ENCODE measurements at regions not wholly inside any gene's neighbourhood (a gene's known extent, or its start where the extent isn't known, plus 50 kb on each side); places are given as distances from the start of the nearest gene placed in this dataset.

- no peak for DNase-seq
These were observed 1066.2 kb downstream of the TDRD15 start for GRCh38 chr2:22189893-22190480.

DNA sequence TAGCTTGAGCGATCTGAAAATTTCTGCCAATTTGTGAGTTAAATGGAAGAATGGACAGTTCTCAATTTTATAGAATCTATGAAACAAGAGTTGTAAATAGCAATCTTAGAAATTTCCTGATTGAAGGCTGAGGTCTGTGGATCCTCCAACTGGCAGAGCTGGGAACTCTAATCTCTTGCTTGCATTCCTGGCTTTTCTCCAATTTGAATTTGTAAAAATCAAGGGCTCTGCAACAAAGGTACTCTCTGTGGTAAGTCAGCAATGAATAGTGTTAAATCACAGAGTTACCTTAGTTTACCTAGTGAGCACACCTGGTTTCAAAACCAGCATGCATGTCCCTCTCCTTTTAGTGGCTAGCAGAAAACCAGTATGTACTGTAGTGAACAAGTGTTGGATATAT is 1070.5 kb downstream of the TDRD15 start:
- no peak for DNase-seq

DNA sequence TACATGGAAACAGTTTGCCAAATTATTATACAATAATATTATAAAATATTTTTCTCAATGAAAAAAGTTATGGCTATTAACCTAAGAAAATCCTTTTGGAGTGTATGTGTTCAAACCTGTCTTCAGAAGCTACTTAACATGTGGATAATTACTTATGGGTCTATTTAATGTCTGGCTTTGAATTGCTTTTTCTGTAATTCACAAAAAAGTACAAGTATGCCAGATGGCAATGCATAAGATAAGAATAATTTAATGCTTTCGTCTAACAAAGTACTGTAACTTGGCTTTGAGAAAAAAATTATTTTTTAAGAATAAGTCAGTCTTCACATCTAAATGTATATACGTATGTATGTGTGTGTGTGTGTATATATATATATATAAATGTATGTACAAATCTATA is 1073.0 kb downstream of the TDRD15 start:
- no peak for DNase-seq

DNA sequence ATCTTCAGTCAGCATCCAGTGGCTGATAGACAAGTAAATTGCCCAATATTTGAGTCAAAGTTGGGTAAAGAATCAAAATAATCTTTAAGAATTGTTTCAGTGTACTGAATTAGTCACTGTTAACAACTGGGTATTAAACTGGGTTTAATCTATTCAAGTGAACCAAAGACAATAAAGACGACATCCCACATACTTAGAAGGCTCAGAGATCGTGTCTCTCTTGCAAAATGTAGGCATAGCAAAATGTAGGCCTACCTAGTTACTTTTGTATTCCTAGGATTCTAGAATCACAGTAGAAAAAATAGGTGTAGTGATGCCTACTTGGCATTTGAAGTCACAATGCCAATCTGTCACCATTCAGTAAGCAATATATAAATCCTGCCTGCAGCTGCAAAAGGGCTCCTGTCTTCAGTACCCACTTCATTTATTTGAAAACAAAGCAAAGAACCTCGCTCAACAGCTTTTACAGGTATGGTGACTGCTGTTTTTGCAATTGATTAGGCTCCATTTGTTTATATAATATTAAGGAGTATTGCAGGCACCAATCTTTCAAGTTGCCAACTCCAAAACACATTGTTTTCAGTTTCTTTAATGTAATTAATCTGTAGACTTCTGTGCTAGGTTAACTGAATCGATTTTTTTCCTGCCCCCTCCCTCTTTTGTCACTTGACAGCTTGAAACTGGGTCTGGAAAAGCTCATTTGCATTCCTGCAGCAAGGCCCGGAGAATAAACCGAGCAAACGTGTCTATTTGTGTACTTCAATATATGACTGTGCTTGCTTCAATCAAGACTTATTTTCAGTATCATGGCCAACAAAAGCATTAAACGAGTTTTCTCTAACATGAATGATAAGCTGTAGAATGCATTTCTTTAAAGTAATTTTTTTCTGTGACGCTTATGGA is 1074.9 kb downstream of the TDRD15 start:
- no peak for DNase-seq

GRCh38 chr2:22199994-22200393 is 1076.2 kb downstream of the TDRD15 start:
- DNase-seq, result no peak

DNA sequence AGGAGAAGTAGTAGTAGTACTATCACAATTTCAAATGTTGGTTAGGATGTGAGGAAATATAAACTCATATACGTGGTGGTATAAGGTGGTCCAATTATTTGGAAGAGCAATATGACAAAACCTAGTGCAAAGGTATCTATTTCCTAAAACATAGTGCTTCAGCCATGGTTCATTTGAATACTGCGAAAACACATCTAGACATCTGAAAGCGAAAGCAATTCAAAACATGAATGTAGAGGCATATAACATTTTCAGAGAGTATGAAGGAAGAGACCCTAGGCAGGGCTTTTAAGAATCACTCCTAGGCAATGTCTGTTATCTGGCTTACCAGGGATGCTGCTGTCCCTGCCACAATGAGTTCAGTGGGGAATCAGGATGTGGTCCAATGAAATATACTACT is 1085.8 kb downstream of the TDRD15 start:
- no peak for DNase-seq

GRCh38 chr2:22213237-22213636 is 1089.5 kb downstream of the TDRD15 start:
- no peak for DNase-seq

DNA sequence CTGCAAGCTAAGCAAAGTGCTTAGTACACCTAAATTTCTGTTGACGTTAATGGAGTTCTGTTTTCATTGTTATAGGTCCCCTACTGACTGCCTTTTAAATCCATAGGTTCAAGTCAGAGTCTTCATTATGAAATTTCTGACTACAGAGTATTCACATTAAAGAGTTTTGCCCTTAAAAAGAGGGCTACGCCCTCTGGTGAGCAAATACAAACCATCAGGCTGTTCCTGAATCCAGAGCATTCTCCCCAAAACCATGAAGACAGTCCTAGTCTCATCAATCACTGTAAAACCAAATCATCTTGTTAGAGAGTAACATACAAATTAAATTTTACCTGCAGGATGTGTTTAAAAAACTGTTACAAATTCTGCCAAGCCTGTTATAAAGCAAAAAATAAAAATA is 1091.7 kb downstream of the TDRD15 start:
- no peak for DNase-seq

DNA sequence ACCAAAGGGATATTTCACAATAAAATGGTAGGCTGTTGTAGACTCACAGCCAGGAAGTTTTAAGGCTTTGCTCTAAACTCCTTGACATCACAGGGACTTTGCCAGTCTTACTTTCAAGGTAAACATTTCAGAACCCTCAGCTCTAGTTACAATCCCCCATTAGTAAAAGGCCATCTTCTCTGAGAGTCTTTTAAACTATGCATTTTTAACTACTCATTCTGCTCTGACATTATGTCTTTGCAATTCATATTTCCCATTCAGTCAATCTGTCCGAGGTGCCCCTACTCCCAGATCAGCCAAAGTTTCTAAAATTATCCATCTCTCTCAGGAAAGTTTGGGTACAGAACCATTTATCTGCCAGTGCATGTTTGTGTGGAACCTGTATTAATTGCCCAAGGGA is 1094.1 kb downstream of the TDRD15 start:
- DNase-seq, result no peak

DNA sequence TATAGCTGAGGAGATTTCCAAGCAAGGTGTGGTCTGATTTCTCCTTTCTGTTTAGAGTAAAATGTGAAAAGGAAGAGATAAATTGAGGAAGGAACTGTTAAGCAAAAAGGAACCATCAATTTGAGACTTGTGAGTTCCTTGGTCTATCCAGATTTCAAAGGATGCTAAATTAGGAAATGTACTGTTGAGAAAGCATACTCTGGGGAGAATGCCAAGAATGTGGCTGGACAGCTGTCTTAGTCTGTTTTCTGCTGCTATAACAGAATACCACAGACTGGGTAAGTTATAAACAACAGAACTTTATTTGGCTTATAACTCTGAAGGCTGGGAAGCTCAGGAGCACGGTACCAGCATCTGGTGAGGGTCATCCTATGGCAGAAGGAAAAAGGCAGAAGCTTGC is 1097.2 kb downstream of the TDRD15 start:
- no peak for DNase-seq

- DNase-seq, result no peak
These were observed 1115.2 kb downstream of the TDRD15 start for GRCh38 chr2:22238967-22239366.

DNA sequence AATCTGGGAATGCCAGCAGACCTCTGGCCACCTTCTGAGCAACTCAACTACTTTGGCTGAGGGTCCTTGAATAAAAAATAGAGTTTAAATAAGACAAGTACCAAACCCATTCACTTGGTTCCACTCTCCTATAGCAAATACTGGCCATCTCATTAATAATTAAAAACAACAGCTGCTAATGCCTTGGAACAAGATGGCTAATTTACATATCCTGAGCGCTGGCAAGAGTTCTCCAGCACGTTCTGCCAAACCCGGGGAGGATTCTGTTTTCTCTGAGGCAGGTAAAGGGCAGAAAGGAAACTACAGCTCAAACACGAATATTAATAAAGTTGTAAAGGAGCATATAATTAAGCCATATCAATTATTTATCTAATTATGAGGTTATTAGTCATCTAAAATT is 1123.7 kb downstream of the TDRD15 start:
- no peak for DNase-seq

DNA sequence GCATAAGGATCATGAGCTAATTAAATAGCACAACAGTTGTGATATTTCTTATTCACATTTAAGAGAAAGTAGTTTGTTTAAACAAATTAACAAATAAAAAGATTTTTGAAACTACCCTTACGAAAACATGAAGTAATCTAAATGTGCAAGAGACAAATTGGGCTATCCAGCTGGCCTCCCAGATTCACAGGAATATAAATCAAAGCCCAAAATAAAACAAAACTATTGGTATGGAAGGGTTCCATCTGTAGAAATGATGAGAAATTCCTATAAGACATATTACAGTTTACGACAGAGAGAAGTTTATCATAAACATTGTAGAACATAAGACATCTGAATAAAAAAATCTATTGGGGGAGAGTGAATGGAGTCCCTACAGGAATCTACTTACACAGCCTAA is 1125.1 kb downstream of the TDRD15 start:
- no peak for DNase-seq

DNA sequence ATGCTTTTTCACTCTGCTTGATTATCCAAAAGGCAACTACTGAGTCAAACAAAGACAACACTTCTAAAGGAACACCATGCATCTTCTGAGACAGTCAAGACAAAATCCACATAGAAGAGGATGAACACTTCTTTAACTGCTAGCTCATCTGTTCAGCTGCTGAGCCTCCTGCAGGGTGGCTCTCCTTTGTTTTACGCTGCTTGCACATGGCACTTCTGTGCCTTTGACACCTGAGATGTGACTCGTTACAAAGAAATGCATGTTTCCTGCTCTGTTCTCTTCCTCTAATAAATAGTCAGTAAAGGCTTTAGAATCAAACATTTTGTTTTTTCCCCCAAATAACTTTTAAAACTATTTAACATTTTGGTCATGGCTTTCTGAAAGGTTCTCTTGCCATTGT is 1129.4 kb downstream of the TDRD15 start:
- no peak for DNase-seq

- no peak for DNase-seq
These were observed 1123.8 kb upstream of the KLHL29 start for GRCh38 chr2:22261165-22261564.

- no peak for DNase-seq
These were observed 1114.6 kb upstream of the KLHL29 start for GRCh38 chr2:22270341-22270740.

DNA sequence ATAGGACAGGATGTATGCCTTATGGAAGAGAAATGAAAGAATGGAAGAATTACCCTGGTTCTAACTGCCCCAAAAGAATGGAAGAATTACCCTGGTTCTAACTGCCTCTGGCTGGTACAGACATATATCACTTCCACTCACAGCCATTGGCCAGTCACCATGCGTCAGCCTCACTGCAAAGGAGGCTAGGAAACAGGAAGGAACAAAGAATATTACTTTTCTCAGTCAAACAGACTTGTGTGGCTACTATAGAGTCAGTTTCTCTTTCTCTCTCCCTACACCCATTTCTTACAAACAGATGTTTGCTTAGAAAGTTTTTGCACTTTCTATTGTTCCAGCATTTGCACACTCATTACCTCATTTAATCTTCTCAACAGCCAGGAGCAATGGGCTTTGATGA is 1111.1 kb upstream of the KLHL29 start:
- no peak for DNase-seq

DNA sequence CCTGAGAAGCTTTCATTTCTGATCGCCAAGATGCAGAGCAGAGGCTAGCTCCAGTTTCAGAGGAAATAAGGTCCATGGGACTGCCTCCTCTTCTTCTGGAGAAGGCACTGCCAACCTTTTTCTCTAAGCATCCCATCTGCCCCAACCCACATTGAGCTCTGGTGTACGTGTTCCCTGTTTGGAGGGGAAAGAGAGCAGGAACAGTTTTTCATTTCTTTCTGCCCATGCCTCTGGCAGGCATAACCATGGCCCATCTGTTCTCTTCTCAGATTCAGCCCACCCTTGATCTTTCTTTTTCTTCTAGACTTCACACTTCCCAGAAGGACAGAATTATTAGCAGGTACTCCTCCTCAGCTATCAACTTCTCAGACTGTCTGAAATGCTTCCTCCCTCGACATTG is 1110.3 kb upstream of the KLHL29 start:
- DNase-seq, result no peak

GRCh38 chr2:22276696-22277095 is 1108.3 kb upstream of the KLHL29 start:
- DNase-seq, result no peak

- no peak for DNase-seq
These were observed 1105.4 kb upstream of the KLHL29 start for GRCh38 chr2:22279541-22279940.

- no peak for DNase-seq
These were observed 1103.9 kb upstream of the KLHL29 start for GRCh38 chr2:22281033-22281432.

- no peak for DNase-seq
These were observed 1102.8 kb upstream of the KLHL29 start for GRCh38 chr2:22282220-22282619.

DNA sequence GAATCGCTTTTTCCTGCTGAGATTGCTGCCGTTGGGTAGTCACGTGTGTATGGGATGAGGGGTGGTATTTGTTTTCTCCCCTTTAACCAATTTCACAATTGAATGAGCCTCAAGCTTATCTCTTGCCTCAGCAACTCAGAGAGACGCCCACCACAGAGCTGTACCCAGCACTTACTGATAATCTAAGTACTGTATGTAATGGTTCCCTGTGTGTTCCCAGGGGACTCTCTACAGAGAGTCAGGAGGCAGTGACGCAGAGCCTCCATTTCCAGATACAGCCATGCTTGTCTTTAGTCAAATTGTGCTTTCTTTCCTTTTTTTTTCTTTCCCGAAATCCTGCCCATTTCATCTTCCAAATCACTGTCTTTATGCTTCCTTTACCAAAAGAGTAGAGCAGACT is 1102.1 kb upstream of the KLHL29 start:
- DNase-seq, result no peak

DNA sequence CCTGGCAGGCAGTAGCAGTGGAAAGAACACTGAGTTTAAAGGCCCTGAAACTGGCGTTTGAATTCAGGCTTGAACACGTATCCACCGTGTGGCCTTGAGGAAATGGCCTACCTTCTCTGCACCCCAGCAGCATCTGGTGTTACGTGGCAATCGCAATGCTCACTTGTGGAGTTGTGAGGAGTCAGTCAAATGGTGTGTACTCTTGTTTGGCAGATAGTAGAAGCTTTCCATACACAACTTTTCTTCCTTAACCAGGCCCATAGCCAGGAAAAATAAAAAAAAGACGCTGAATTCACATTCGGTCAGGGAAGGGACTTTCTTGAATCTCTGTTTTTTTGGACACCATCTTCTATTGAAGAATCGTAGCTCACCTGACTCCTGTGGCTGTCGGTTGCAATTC is 1101.5 kb upstream of the KLHL29 start:
- DNase-seq, result no peak

- DNase-seq, result no peak
These were observed 1094.7 kb upstream of the KLHL29 start for GRCh38 chr2:22290302-22290701.

All from stimulated activated CD4-positive, alpha-beta T cell treated with anti-CD3 and anti-CD28 coated beads, Interleukin-2, amount 100 ng/mL, for 24 hours (primary cell).